GM12878 (cell line): ENCODE measurements at regions not wholly inside any gene's neighbourhood (a gene's known extent, or its start where the extent isn't known, plus 50 kb on each side); places are given as distances from the start of the nearest gene placed in this dataset.

Experiments used
- ATAC-seq: fragments of 200-7000 bp; cut with Tn5 transposase; 3 replicates; pipeline ENCODE4 v1.9.1; 2020; ENCODE audit warnings: mild to moderate bottlenecking, moderate library complexity
- BruUV-seq: library from RNA; stranded (reverse); fragments of 400-500 nt; replicated peaks from 2 replicates; lab custom pipeline; 2021; lab: Mats Ljungman, UMichigan
- CTCF ChIA-PET: fragments of 300-600 bp; sonication (Branson Sonifier 250); formaldehyde crosslinking; extraction: SDS; loops from one replicate; lab custom pipeline; 2021; ENCODE audit warnings: inconsistent platforms; lab: Yijun Ruan, JAX
- POLR2A ChIA-PET: fragments of 350-600 bp; formaldehyde crosslinking; extraction: SDS; loops from one replicate; lab custom pipeline; 2021; ENCODE audit warnings: inconsistent platforms; lab: Charles Lee
- RAD21 ChIA-PET: fragments of 300-600 bp; sonication (Branson Sonifier 250); formaldehyde crosslinking; loops from one replicate; lab custom pipeline; 2023; ENCODE audit warnings: antibody characterized with exemption; ENCODE audit not compliant: unreplicated experiment; lab: Charles Lee
- SMC1A ChIA-PET: fragments of 300-600 bp; sonication (Branson Sonifier 250); formaldehyde crosslinking; loops from one replicate; lab custom pipeline; 2023; ENCODE audit not compliant: unreplicated experiment, uncharacterized antibody; lab: Charles Lee
- DNase-seq: peaks from one replicate; pipeline ENCODE4 v3.0.0-alpha.2; 2011; ENCODE audit warnings: low read depth, low spot score
- FAIRE-seq: peaks from 3 replicates; lab custom pipeline; 2011; peaks lifted over from hg19 to GRCh38; lab: Jason Lieb, UNC
- H2AFZ ChIP-seq: 2 replicates; pipeline ENCODE4 v1.6.0; 2011; ENCODE audit warnings: low read depth, low read length, control low read depth; ENCODE audit not compliant: control insufficient read depth
- H3K27ac ChIP-seq: 2 replicates; pipeline ENCODE4 v1.5.1; 2011; ENCODE audit warnings: control low read depth; ENCODE audit not compliant: control insufficient read depth, insufficient read depth
- H3K27me3 ChIP-seq, 2 experiments: replicated peaks in 1 of 2; 2 replicates each; pipeline versions ENCODE4 v1.6.0 to v1.6.1; 2011; ENCODE audit warnings: low read length in 1 of 2; ENCODE audit not compliant: control insufficient read depth in 2 of 2, insufficient read depth in 2 of 2
- H3K36me3 ChIP-seq, 2 experiments: 2 replicates each; pipeline ENCODE4 v1.5.1; 2011; ENCODE audit warnings: low read length in 1 of 2; ENCODE audit not compliant: control insufficient read depth in 2 of 2, insufficient read depth in 2 of 2
- H3K4me1 ChIP-seq: 2 replicates; pipeline ENCODE4 v1.6.1; 2011; ENCODE audit warnings: mild to moderate bottlenecking, low read length, moderate library complexity, mixed read lengths; ENCODE audit not compliant: control insufficient read depth, insufficient read depth
- H3K4me2 ChIP-seq: 2 replicates; pipeline ENCODE4 v1.6.0; 2011; ENCODE audit warnings: control low read depth; ENCODE audit not compliant: control insufficient read depth, insufficient read depth
- H3K4me3 ChIP-seq: fragments of 200-600 bp; sonication (generic); 2 replicates; pipeline ENCODE4 v1.5.1; 2016
- H3K79me2 ChIP-seq: 2 replicates; pipeline ENCODE4 v1.6.0; 2011; ENCODE audit warnings: low read length; ENCODE audit not compliant: control insufficient read depth, insufficient read depth
- H3K9ac ChIP-seq: 2 replicates; pipeline ENCODE4 v1.8.0; 2011; ENCODE audit warnings: low read length, control low read depth, mixed read lengths; ENCODE audit not compliant: control insufficient read depth, insufficient read depth
- H3K9me3 ChIP-seq: replicated peaks from 3 replicates; pipeline ENCODE4 v1.5.1; 2011; ENCODE audit warnings: mild to moderate bottlenecking, low read length; ENCODE audit not compliant: control insufficient read depth, insufficient read depth
- H4K20me1 ChIP-seq: 2 replicates; pipeline ENCODE4 v1.6.0; 2011; ENCODE audit not compliant: control insufficient read depth, insufficient read depth
- BMI1 ChIP-seq: fragments of 450-650 bp; IDR thresholded peaks from 2 replicates; pipeline ENCODE4 v1.6.1; 2016; ENCODE audit warnings: mild to moderate bottlenecking, moderate library complexity, borderline replicate concordance
- BRCA1 ChIP-seq: IDR thresholded peaks from 2 replicates; pipeline ENCODE4 v1.6.1; 2011; ENCODE audit warnings: low read depth, low read length, improper control_type of control experiment
- CEBPZ ChIP-seq: fragments of 150-350 bp; IDR thresholded peaks from 2 replicates; pipeline ENCODE4 v1.6.1; 2016; ENCODE audit warnings: low read depth, low read length
- CHD1 ChIP-seq: IDR thresholded peaks from 2 replicates; pipeline ENCODE4 v1.6.1; 2012; ENCODE audit warnings: low read depth, low read length, improper control_type of control experiment
- EED ChIP-seq: sonication (generic); IDR thresholded peaks from 2 replicates; pipeline ENCODE4 v1.6.1; 2016; ENCODE audit warnings: antibody characterized with exemption, low read depth
- SMARCA5 ChIP-seq: fragments of 450-650 bp; IDR thresholded peaks from 2 replicates; pipeline ENCODE4 v1.6.1; 2017; ENCODE audit warnings: mild to moderate bottlenecking
- SPI1 ChIP-seq: IDR thresholded peaks from 2 replicates; pipeline ENCODE4 v1.6.1; 2011; ENCODE audit warnings: low read depth, mild to moderate bottlenecking, low read length, moderate library complexity, borderline replicate concordance; ENCODE audit not compliant: insufficient read depth
- ZBED1 ChIP-seq: IDR thresholded peaks from 2 replicates; pipeline ENCODE4 v1.6.1; 2016; ENCODE audit warnings: borderline replicate concordance
- ZNF207 ChIP-seq: fragments of 450-650 bp; IDR thresholded peaks from 2 replicates; pipeline ENCODE4 v1.6.1; 2014; ENCODE audit warnings: antibody characterized with exemption, mild to moderate bottlenecking, borderline replicate concordance
- ZNF622 ChIP-seq: fragments of 450-650 bp; IDR thresholded peaks from 2 replicates; pipeline ENCODE4 v1.6.1; 2017; ENCODE audit warnings: mild to moderate bottlenecking, inconsistent platforms
- WGBS: methylation state at CpG from one replicate; pipeline ENCODE4 v1.1.6; 2016; ENCODE audit warnings: low lambda C conversion rate; ENCODE audit not compliant: insufficient replicate concordance, insufficient coverage; ENCODE audit errors: missing lambda C conversion rate; 5-methylcytosine and 5-hydroxymethylcytosine counted together
- in situ Hi-C: fragments of 300-500 bp; cut with MboI; formaldehyde crosslinking; loops from 9 replicates; pipeline ENCODE4 v1.14.3; 2018; ENCODE audit warnings: mixed read lengths
- intact Hi-C: fragments of 100-400 bp; cut with micrococcal nuclease; formaldehyde crosslinking; loops from one replicate; pipeline ENCODE4 v1.14.2; 2022; ENCODE audit not compliant: unreplicated experiment
- TF ChIP-seq, protein P1 (sequence below): fragments of 450-650 bp; formaldehyde crosslinking; IDR thresholded peaks from 2 replicates; pipeline ENCODE4 v1.4.0; 2020; ENCODE audit warnings: mild to moderate bottlenecking, moderate library complexity
- TF ChIP-seq, protein P2 (sequence below): fragments of 450-650 bp; IDR thresholded peaks from 2 replicates; pipeline ENCODE4 v1.6.1; 2017; ENCODE audit warnings: low read depth, mild to moderate bottlenecking, moderate library complexity
- TF ChIP-seq, protein P3 (sequence below): IDR thresholded peaks from 2 replicates; pipeline ENCODE4 v1.6.1; 2011; ENCODE audit warnings: low read depth, mild to moderate bottlenecking, low read length, moderate library complexity, borderline replicate concordance; ENCODE audit errors: extremely low read depth

- in situ Hi-C loops = loop anchor here (5.0 to 10.0 kb wide), 3 partner anchors 267 to 1083 kb away; partner anchors contain the start of gene LPIN3
- POLR2A ChIA-PET = interaction anchor here (0.7 to 1.3 kb wide), 4 partner anchors 166 to 351 kb away, joined by 3 to 9 read pairs (median 4); no protein-coding TSS in a partner anchor
- H4K20me1 ChIP-seq = no peaks in the 10 kb centered on the region
- no peaks in the 10 kb centered on the region for H3K36me3 ChIP-seq
- no peak overlapping the region for H2AFZ ChIP-seq
- H3K4me2 ChIP-seq = no peak overlapping the region
- RAD21 ChIA-PET = interaction anchor here (0.7 to 5.3 kb wide), 13 partner anchors 13 to 373 kb away, joined by 4 to 51 read pairs (median 7); partner anchors contain the start of gene LPIN3
- FAIRE-seq (no peak), DNase-seq (no peak), ATAC-seq (no peak)
- H3K9ac ChIP-seq = no peak overlapping the region
- CTCF ChIA-PET = interaction anchor here (0.6 to 3.9 kb wide), 24 partner anchors 13 to 380 kb away, joined by 3 to 127 read pairs (median 8); partner anchors contain the start of gene LPIN3
- 72% methylated on average over 4 of the region's 4 CpGs for WGBS
- BruUV-seq = no TSS peak
- no peak for TF ChIP-seq ZBED1
- no peak for TF ChIP-seq SPI1
- no peak for TF ChIP-seq ZNF207
- TF ChIP-seq CEBPZ = no peak
- TF ChIP-seq CHD1 = no peak
- TF ChIP-seq, protein P1, sequence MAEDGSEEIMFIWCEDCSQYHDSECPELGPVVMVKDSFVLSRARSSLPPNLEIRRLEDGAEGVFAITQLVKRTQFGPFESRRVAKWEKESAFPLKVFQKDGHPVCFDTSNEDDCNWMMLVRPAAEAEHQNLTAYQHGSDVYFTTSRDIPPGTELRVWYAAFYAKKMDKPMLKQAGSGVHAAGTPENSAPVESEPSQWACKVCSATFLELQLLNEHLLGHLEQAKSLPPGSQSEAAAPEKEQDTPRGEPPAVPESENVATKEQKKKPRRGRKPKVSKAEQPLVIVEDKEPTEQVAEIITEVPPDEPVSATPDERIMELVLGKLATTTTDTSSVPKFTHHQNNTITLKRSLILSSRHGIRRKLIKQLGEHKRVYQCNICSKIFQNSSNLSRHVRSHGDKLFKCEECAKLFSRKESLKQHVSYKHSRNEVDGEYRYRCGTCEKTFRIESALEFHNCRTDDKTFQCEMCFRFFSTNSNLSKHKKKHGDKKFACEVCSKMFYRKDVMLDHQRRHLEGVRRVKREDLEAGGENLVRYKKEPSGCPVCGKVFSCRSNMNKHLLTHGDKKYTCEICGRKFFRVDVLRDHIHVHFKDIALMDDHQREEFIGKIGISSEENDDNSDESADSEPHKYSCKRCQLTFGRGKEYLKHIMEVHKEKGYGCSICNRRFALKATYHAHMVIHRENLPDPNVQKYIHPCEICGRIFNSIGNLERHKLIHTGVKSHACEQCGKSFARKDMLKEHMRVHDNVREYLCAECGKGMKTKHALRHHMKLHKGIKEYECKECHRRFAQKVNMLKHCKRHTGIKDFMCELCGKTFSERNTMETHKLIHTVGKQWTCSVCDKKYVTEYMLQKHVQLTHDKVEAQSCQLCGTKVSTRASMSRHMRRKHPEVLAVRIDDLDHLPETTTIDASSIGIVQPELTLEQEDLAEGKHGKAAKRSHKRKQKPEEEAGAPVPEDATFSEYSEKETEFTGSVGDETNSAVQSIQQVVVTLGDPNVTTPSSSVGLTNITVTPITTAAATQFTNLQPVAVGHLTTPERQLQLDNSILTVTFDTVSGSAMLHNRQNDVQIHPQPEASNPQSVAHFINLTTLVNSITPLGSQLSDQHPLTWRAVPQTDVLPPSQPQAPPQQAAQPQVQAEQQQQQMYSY (CRISPR knock-in tag) = no peak
- TF ChIP-seq, protein P2, sequence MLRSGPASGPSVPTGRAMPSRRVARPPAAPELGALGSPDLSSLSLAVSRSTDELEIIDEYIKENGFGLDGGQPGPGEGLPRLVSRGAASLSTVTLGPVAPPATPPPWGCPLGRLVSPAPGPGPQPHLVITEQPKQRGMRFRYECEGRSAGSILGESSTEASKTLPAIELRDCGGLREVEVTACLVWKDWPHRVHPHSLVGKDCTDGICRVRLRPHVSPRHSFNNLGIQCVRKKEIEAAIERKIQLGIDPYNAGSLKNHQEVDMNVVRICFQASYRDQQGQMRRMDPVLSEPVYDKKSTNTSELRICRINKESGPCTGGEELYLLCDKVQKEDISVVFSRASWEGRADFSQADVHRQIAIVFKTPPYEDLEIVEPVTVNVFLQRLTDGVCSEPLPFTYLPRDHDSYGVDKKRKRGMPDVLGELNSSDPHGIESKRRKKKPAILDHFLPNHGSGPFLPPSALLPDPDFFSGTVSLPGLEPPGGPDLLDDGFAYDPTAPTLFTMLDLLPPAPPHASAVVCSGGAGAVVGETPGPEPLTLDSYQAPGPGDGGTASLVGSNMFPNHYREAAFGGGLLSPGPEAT = no peak
- TF ChIP-seq EED = no peak
- no peak for TF ChIP-seq ZNF622
- no peak for TF ChIP-seq BMI1
- TF ChIP-seq BRCA1 = no peak
- no peak for TF ChIP-seq SMARCA5
- TF ChIP-seq, protein P3, sequence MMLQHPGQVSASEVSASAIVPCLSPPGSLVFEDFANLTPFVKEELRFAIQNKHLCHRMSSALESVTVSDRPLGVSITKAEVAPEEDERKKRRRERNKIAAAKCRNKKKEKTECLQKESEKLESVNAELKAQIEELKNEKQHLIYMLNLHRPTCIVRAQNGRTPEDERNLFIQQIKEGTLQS = no peak
- no peak overlapping the region for H3K27ac ChIP-seq
- SMC1A ChIA-PET = interaction anchor here (0.6 to 3.2 kb wide), 30 partner anchors 10 to 373 kb away, joined by 3 to 69 read pairs (median 4); partner anchors contain the start of gene LPIN3
- no peaks in the 10 kb centered on the region for H3K79me2 ChIP-seq
- H3K9me3 ChIP-seq = no peaks in the 10 kb centered on the region
- H3K4me1 ChIP-seq = no peaks in the 10 kb centered on the region
- H3K27me3 ChIP-seq = no peaks in the 10 kb centered on the region
- H3K4me3 ChIP-seq = no peak overlapping the region
- intact Hi-C loops = loop anchor here (1.0 to 5.0 kb wide), 7 partner anchors 23 to 375 kb away; partner anchors contain the start of gene LPIN3
These were observed 60.9 kb upstream of the TOP1 start for GRCh38 chr20:40967700-40968099.
